Osteoblast (primary cell): ENCODE measurements at regions not wholly inside any gene's neighbourhood (a gene's known extent, or its start where the extent isn't known, plus 50 kb on each side); places are given as distances from the start of the nearest gene placed in this dataset.
"Not testable (repeated sequence)": the region's sequence is repeated elsewhere in the genome, so short reads cannot be mapped to it uniquely, and the experiment has no call there.

Source experiments
- DNase-seq: peaks from one replicate; pipeline ENCODE4 v3.0.0; 2011; ENCODE audit warnings: low spot score, mixed read lengths; ENCODE audit not compliant: insufficient read length; ENCODE audit errors: missing footprints
- H2AFZ ChIP-seq: 2 replicates; pipeline ENCODE4 v1.6.0; 2011; ENCODE audit warnings: mild to moderate bottlenecking, low read length
- H3K27ac ChIP-seq: 2 replicates; pipeline ENCODE4 v1.5.1; 2011; ENCODE audit warnings: mild to moderate bottlenecking, low read depth, low read length, moderate library complexity
- H3K27me3 ChIP-seq: 2 replicates; pipeline ENCODE4 v1.6.0; 2012; ENCODE audit warnings: mild to moderate bottlenecking, control low read depth, inconsistent platforms, low read length, moderate library complexity; ENCODE audit not compliant: insufficient read depth
- H3K36me3 ChIP-seq: 2 replicates; pipeline ENCODE4 v1.5.1; 2011; ENCODE audit warnings: mild to moderate bottlenecking, low read length, control low read depth, moderate library complexity; ENCODE audit not compliant: insufficient read depth
- H3K4me1 ChIP-seq: 2 replicates; pipeline ENCODE4 v1.5.1; 2011; ENCODE audit warnings: mild to moderate bottlenecking, low read length, control low read depth, moderate library complexity; ENCODE audit not compliant: insufficient read depth
- H3K4me2 ChIP-seq: 2 replicates; pipeline ENCODE4 v1.6.0; 2011; ENCODE audit warnings: mild to moderate bottlenecking, low read length; ENCODE audit not compliant: insufficient read depth
- H3K4me3 ChIP-seq: fragments of 200-600 bp; sonication (generic); 3 replicates; pipeline ENCODE4 v1.5.1; 2012; ENCODE audit warnings: mild to moderate bottlenecking, low read length, inconsistent platforms; ENCODE audit not compliant: insufficient read depth
- H3K79me2 ChIP-seq: 2 replicates; pipeline ENCODE4 v1.6.0; 2012; ENCODE audit warnings: mild to moderate bottlenecking, low read length, control low read depth, inconsistent platforms; ENCODE audit not compliant: insufficient read depth
- H3K9me3 ChIP-seq: 2 replicates; pipeline ENCODE4 v1.5.1; 2011; ENCODE audit warnings: low read depth, low read length, control low read depth
- H4K20me1 ChIP-seq: 2 replicates; pipeline ENCODE4 v1.6.0; 2012; ENCODE audit warnings: mild to moderate bottlenecking, low read length, control low read depth; ENCODE audit not compliant: insufficient read depth
- CTCF ChIP-seq: IDR thresholded peaks from 2 replicates; pipeline ENCODE4 v1.5.1; 2011; ENCODE audit warnings: mild to moderate bottlenecking, low read depth, low read length, moderate library complexity; ENCODE audit errors: extremely low read depth

GRCh38 chr7:155381852-155382801, 75.8 kb upstream of the EN2 start:
- no peaks in the 10 kb centered on the region for H3K4me1 ChIP-seq
- TF ChIP-seq CTCF, result no peak
- H3K4me2 ChIP-seq, result no peak overlapping the region
- DNase-seq, result peak; percentile 75
- H4K20me1 ChIP-seq, result peaks cover 2% of the 10 kb centered on the region
- peaks cover 69% of the 10 kb centered on the region for H3K27me3 ChIP-seq
- no peak overlapping the region for H3K27ac ChIP-seq
- H3K9me3 ChIP-seq, result no peaks in the 10 kb centered on the region
- no peak overlapping the region for H2AFZ ChIP-seq
- H3K4me3 ChIP-seq, result no peak overlapping the region
- no peaks in the 10 kb centered on the region for H3K79me2 ChIP-seq
- no peaks in the 10 kb centered on the region for H3K36me3 ChIP-seq

- H3K36me3 ChIP-seq, result no peaks in the 10 kb centered on the region
- H2AFZ ChIP-seq, result no peak overlapping the region
- TF ChIP-seq CTCF, result no peak
- DNase-seq, result peak; percentile 71
- H3K79me2 ChIP-seq, result no peaks in the 10 kb centered on the region
- H3K4me1 ChIP-seq, result no peaks in the 10 kb centered on the region
- H3K27me3 ChIP-seq, result peaks cover 63% of the 10 kb centered on the region
- H4K20me1 ChIP-seq, result peaks cover 2% of the 10 kb centered on the region
- no peaks in the 10 kb centered on the region for H3K9me3 ChIP-seq
- H3K4me2 ChIP-seq, result no peak overlapping the region
- H3K27ac ChIP-seq, result no peak overlapping the region
- H3K4me3 ChIP-seq, result no peak overlapping the region
Measured at GRCh38 chr7:155382802-155383171, 75.1 kb upstream of the EN2 start.

GRCh38 chr7:155383756-155384491, 74.0 kb upstream of the EN2 start:
- no peak overlapping the region for H2AFZ ChIP-seq
- no peak for DNase-seq
- H3K4me1 ChIP-seq, result no peaks in the 10 kb centered on the region
- H3K27me3 ChIP-seq, result peaks cover 58% of the 10 kb centered on the region
- TF ChIP-seq CTCF, result no peak
- H4K20me1 ChIP-seq, result no peaks in the 10 kb centered on the region
- H3K36me3 ChIP-seq, result no peaks in the 10 kb centered on the region
- H3K27ac ChIP-seq, result no peak overlapping the region
- no peak overlapping the region for H3K4me2 ChIP-seq
- no peaks in the 10 kb centered on the region for H3K79me2 ChIP-seq
- no peaks in the 10 kb centered on the region for H3K9me3 ChIP-seq
- H3K4me3 ChIP-seq, result no peak overlapping the region

- no peak for DNase-seq
- Histone ChIP-seq H3K4me2 (no peak overlapping the region), H4K20me1 (no peaks in the 10 kb centered on the region), H3K4me3 (no peak overlapping the region), H3K27me3 (peaks cover 50% of the 10 kb centered on the region), H3K27ac (no peak overlapping the region), H3K9me3 (no peaks in the 10 kb centered on the region), H3K79me2 (no peaks in the 10 kb centered on the region), H3K4me1 (no peaks in the 10 kb centered on the region), H2AFZ (no peak overlapping the region), H3K36me3 (no peaks in the 10 kb centered on the region)
- TF ChIP-seq CTCF, result no peak
Measured at GRCh38 chr7:155384751-155385150, 73.2 kb upstream of the EN2 start.

GRCh38 chr7:155385182-155385581, 72.7 kb upstream of the EN2 start:
- not testable (repeated sequence) for H3K36me3 ChIP-seq, H3K9me3 ChIP-seq, DNase-seq, H3K4me1 ChIP-seq, H3K79me2 ChIP-seq, H3K4me3 ChIP-seq, H3K4me2 ChIP-seq, H4K20me1 ChIP-seq, H2AFZ ChIP-seq, H3K27ac ChIP-seq
- peaks cover 45% of the 10 kb centered on the region for H3K27me3 ChIP-seq
